T-helper 17 cell (primary cell): ENCODE measurements at regions not wholly inside any gene's neighbourhood (a gene's known extent, or its start where the extent isn't known, plus 50 kb on each side); places are given as distances from the start of the nearest gene placed in this dataset.

ENCODE experiments used
- ATAC-seq: fragments of 150-1000 bp; cut with Tn5 transposase; 2 replicates; pipeline ENCODE4 v1.10.0; 2021; ENCODE audit warnings: mild to moderate bottlenecking, moderate library complexity
- DNase-seq, 3 donors: peaks; one replicate each; pipeline versions ENCODE4 v3.0.0 to v3.0.0-alpha.2; 2020 to 2021
- H3K9me3 ChIP-seq: one replicate; pipeline ENCODE4 v1.7.0; 2013; ENCODE audit warnings: low read length, mild to moderate bottlenecking; ENCODE audit not compliant: control insufficient read depth, poor library complexity, severe bottlenecking
- H3K27ac Mint-ChIP-seq: one replicate; pipeline ENCODE4 v1.8.0; 2022; ENCODE audit warnings: mild to moderate bottlenecking, moderate library complexity, mixed read lengths
- H3K27me3 Mint-ChIP-seq: one replicate; pipeline ENCODE4 v1.8.0; 2022; ENCODE audit warnings: mixed read lengths
- H3K36me3 Mint-ChIP-seq: one replicate; pipeline ENCODE4 v1.8.0; 2022; ENCODE audit warnings: low read depth, mixed read lengths
- H3K4me1 Mint-ChIP-seq: one replicate; pipeline ENCODE4 v1.8.0; 2022; ENCODE audit warnings: mild to moderate bottlenecking, mixed read lengths
- H3K4me3 Mint-ChIP-seq: one replicate; pipeline ENCODE4 v1.8.0; 2022; ENCODE audit warnings: mild to moderate bottlenecking, moderate library complexity, mixed read lengths

DNA sequence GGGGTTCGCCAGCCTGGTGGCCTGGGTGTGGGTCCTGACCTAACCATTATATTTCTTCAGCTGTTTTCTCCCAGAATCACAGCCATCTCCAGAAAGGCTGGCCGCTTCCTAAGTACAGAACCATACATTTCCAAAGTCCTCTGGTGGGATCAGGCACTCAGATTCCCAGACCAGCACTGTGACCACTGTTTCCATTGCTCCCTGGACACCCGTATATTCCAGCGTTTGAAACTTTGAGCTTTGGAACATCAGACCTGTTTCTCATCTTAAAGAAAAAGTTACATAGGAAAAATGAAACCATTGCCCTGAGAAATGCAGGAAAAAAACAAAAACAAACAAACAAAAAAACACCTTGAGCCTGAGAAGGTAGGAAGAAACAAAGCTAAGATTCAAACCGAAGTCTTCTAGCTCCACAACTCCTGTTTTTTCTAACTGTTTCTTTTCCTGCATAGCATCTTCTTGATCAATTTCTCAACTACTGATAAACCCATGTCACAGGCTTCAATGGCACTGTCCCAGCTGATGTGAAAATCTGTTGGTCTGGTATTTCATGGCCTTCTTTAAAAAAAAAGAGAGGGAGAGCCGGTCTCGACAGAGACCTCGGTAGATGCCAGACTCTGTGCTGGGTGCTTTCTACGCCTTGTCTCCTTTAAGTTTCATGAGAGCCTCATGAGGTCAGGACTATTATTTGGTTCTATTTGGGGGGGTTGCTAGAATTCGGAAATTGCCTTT, 221.3 kb downstream of the TOMM20 start:
- no peak for ATAC-seq
- Mint-ChIP-seq H3K27me3 (no peaks in the 10 kb centered on the region), H3K27ac (peak overlapping the region; percentile 60), H3K36me3 (no peaks in the 10 kb centered on the region), H3K4me1 (peaks cover 15% of the 10 kb centered on the region), H3K4me3 (no peak overlapping the region)
- H3K9me3 ChIP-seq: no peaks in the 10 kb centered on the region
- no peak for DNase-seq

DNA sequence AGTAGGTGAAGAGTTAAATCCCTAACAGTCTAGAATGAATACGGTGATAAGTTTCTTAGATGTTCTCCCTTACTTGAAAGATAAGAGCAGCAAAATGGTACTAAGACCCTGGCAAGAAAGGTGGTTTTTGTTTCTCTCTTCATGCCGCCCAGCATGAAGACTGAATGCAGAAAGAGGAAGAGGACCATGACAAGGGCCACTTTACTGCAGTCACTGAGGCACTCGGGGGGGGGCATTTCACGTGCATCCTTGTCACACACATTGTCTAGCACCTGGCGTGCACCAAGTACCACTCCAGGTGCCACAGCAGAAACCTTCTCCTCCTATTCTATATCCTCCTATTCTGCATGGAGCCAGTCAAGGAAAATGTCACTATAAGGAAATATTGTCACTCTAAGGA, 222.0 kb downstream of the TOMM20 start:
- DNase-seq (no peak), ATAC-seq (no peak)
- Mint-ChIP-seq H3K36me3 (no peaks in the 10 kb centered on the region), H3K27me3 (no peaks in the 10 kb centered on the region), H3K4me1 (peaks cover 10% of the 10 kb centered on the region), H3K4me3 (no peak overlapping the region), H3K27ac (no peak overlapping the region)
- no peaks in the 10 kb centered on the region for H3K9me3 ChIP-seq

DNA sequence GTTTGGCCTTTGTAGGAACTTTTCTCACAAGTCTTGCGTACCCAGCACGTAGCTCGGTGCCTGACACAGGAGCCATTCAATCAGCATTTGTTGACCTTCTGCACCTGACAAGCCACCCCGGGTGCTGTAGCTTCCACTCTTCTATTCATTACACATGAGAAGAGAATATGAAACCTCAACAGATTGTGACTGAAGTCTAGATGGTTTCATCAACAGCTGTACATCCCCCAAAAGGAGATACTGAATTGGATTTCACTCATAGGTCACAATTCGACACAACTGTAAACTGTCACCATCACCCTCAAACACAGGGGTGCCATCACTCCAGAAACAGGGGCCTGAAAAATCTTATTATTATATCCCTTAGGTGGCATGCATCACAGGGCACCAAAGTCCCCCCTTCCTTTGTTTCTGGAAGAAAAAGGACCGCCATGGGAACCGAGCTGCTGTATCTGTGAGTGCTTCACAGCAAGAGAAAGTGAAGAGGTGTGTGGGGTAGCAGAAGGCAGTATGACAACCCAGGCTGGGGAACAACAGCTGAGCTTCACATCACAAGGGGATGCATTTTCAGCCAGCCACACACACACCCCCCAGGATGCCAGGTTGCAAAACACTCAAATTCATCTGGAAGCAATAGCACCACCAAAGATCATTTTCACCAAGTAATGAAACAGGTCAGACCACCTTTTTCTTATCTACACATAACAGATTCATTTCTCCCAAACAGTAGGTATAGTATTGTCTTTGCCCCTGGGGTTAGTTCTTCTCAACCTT, 225.7 kb downstream of the TOMM20 start:
- H3K27me3 Mint-ChIP-seq: no peaks in the 10 kb centered on the region

DNA sequence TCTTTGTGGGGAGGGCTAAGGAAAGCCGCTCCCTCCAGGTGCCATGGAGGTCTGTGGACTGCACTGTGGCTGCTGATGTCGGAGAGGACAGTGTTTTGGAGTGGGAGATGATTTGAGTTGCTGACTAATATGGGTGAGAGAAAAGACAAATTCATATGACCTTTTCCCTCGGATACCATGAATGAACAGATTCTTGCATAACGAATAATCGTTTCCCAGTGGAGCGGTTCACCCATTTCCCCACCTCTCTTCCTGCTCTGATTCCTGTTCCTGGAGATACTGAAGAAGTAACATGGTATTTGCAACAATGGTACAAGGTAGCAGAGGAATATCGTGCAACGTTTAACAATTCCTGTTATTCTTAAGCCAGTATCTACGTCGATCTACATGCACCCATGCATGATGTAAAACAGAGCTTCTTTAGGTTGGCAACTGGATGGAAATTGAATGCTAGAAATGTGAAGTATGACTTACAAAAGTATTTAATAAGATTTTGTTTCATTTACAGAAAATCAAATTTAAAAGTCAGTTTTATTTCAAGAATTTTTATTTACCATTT, 227.1 kb downstream of the TOMM20 start:
- ATAC-seq (no peak), DNase-seq (no peak)
- Mint-ChIP-seq H3K4me3 (no peak overlapping the region), H3K27ac (no peak overlapping the region), H3K4me1 (no peaks in the 10 kb centered on the region), H3K36me3 (no peaks in the 10 kb centered on the region), H3K27me3 (no peaks in the 10 kb centered on the region)
- H3K9me3 ChIP-seq: no peaks in the 10 kb centered on the region

More for the DNA sequence above, 225.7 kb downstream of the TOMM20 start:
- H3K4me1 Mint-ChIP-seq: no peaks in the 10 kb centered on the region
- H3K9me3 ChIP-seq: no peaks in the 10 kb centered on the region
- H3K27ac Mint-ChIP-seq: no peak overlapping the region
- no peak for DNase-seq
- no peaks in the 10 kb centered on the region for H3K36me3 Mint-ChIP-seq
- ATAC-seq: no peak
- no peak overlapping the region for H3K4me3 Mint-ChIP-seq

- H3K4me3 Mint-ChIP-seq: no peak overlapping the region
- no peaks in the 10 kb centered on the region for H3K9me3 ChIP-seq
- H3K27me3 Mint-ChIP-seq: no peaks in the 10 kb centered on the region
- DNase-seq: no peak
- ATAC-seq: no peak
- no peaks in the 10 kb centered on the region for H3K4me1 Mint-ChIP-seq
- H3K27ac Mint-ChIP-seq: no peak overlapping the region
- no peaks in the 10 kb centered on the region for H3K36me3 Mint-ChIP-seq
Observed at GRCh38 chr1:234900595-234900994, 228.0 kb downstream of the TOMM20 start.

DNA sequence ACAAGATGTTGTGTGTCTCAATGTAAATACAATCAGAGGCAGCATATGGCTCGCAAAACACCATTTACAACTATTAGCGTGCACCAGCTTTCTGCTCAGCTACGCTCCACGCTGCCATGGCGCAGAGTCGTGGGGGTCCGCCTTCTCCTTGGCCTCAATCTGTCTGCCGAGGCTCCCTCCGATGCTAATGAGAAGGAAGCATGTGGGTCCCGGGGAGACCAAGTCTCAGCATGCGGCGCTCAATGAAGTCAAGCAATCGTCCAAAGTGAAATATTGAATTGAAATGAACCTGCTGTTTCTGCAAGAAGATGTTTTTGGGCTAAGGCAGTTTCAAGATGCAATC, 228.9 kb downstream of the TOMM20 start:
- no peaks in the 10 kb centered on the region for H3K9me3 ChIP-seq
- Mint-ChIP-seq H3K27me3 (no peaks in the 10 kb centered on the region), H3K27ac (no peak overlapping the region), H3K4me1 (peaks cover 2% of the 10 kb centered on the region), H3K4me3 (no peak overlapping the region), H3K36me3 (no peaks in the 10 kb centered on the region)
- no peak for DNase-seq
- ATAC-seq: no peak

DNA sequence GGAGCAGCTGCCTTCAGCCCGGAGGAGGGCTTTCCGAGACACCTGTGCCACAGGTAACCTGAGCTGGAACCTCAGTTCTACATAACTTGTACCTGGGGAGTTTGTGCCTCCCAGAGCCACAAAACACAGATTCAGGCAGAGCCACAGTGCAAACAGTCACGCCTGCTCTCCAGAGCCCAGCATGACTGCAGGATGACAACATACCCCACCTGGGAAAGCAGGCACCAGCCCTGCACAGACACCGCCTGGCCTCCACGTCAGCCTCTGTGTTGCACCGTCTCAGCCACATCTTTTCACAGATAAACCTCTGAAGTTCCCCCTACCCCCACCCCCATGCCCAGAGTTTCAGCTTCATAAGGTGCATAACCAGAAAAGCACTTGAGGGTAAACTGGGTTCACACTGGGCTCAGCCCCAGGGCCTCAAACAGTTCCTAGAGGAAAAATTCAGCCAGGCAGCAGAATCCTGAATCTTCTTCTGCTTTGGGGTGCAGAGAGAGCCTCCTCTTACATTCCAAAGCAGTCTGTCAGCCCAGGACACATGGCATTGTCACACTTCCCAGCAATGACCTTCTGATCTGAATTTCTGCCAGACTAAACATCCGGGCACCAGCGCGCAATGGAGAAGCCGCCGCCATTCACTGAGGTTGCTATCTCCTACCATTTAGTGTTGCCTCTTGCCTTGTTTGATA, 229.5 kb downstream of the TOMM20 start:
- DNase-seq: no peak
- no peak overlapping the region for H3K27ac Mint-ChIP-seq
- no peak for ATAC-seq
- H3K36me3 Mint-ChIP-seq: no peaks in the 10 kb centered on the region
- no peaks in the 10 kb centered on the region for H3K27me3 Mint-ChIP-seq
- H3K9me3 ChIP-seq: no peaks in the 10 kb centered on the region
- peaks cover 6% of the 10 kb centered on the region for H3K4me1 Mint-ChIP-seq
- H3K4me3 Mint-ChIP-seq: no peak overlapping the region

DNA sequence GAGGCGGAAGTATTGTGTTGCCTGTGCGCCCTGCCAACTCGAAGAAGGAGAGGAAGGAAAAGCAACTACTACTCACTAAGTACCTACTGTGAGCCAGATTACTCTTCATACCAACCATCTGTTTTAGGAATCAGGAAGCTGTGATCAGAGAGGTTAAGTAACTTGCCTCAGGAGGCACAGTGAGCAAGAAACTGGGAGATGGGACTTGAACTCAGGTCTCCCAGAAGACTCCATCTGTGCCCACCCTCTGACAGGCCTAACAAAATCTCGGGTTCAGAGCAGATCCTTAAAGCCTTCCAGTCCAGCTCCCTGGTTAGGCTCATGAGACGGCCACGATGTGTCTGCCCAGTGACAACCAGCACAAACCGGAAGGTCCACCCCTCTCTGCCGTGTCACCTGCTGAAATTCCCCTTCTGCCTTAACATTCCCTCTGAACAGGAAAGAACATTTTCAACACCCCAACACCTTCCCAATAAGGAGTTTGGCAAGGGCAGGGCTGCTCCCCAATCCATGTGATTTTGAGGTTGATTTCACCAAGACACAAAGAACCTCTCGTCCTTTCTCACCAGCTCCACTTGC, 230.1 kb downstream of the TOMM20 start:
- peak overlapping the region; percentile 59 for H3K27ac Mint-ChIP-seq
- no peak for ATAC-seq
- H3K4me3 Mint-ChIP-seq: no peak overlapping the region

DNA sequence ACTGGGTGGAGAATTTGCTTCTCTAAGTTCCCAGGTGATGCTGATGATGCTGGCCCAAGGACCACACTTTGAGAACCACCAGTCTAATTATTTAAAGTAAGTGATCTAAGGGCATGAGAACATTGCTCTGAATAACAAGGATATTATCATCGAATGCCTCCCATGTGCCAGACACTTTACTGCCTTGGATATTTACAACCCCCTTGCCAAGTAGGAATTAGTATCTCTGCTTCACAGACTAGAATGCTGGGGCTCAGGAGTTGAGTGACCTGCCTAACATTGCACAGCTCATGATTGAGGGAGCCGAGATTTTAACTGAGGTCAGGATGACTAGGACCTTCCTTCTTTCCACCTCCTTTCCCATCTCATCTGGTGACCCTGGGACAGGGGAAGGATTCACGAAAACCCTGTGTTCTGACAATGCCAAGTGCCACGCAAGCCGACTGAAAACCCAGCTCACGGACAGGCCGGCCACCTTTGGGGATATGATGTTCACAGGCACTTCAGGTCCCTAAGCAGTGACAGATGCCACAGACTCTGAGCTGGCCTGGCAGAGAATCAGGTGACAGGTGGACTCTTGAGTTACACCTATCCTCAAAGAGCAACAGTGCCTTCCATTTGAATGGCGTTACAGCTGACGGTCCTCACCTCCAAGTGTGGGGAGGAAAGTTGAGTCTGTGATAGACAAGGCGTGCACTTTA, 230.7 kb downstream of the TOMM20 start:
- H3K4me3 Mint-ChIP-seq: no peak overlapping the region
- H3K27me3 Mint-ChIP-seq: no peaks in the 10 kb centered on the region
- no peak for ATAC-seq
- H3K4me1 Mint-ChIP-seq: peaks cover 8% of the 10 kb centered on the region
- no peaks in the 10 kb centered on the region for H3K36me3 Mint-ChIP-seq
- no peaks in the 10 kb centered on the region for H3K9me3 ChIP-seq
- peak overlapping the region; percentile 59 for H3K27ac Mint-ChIP-seq
- DNase-seq: no peak

More for the DNA sequence above, 230.1 kb downstream of the TOMM20 start:
- no peaks in the 10 kb centered on the region for H3K9me3 ChIP-seq
- DNase-seq: no peak
- H3K4me1 Mint-ChIP-seq: peaks cover 8% of the 10 kb centered on the region
- no peaks in the 10 kb centered on the region for H3K27me3 Mint-ChIP-seq
- no peaks in the 10 kb centered on the region for H3K36me3 Mint-ChIP-seq

GRCh38 chr1:234897390-234897749, 231.3 kb downstream of the TOMM20 start:
- DNase-seq (no peak), ATAC-seq (no peak)
- Mint-ChIP-seq H3K36me3 (no peaks in the 10 kb centered on the region), H3K4me1 (peaks cover 8% of the 10 kb centered on the region), H3K27me3 (no peaks in the 10 kb centered on the region), H3K27ac (peak overlapping the region; percentile 43), H3K4me3 (no peak overlapping the region)
- no peaks in the 10 kb centered on the region for H3K9me3 ChIP-seq

- Mint-ChIP-seq H3K27ac (peak overlapping the region; percentile 43), H3K4me1 (peaks cover 10% of the 10 kb centered on the region), H3K27me3 (no peaks in the 10 kb centered on the region), H3K4me3 (no peak overlapping the region), H3K36me3 (no peaks in the 10 kb centered on the region)
- H3K9me3 ChIP-seq: no peaks in the 10 kb centered on the region
- DNase-seq (no peak), ATAC-seq (no peak)
Observed at GRCh38 chr1:234896477-234897389, 231.9 kb downstream of the TOMM20 start.
